ENCODE measurements at regions not wholly inside any gene's neighbourhood (a gene's known extent, or its start where the extent isn't known, plus 50 kb on each side); places are given as distances from the start of the nearest gene placed in this dataset.

- TF ChIP-seq CTCF (IDR thresholded peaks at IDR 0.05; ENCODE audit: low read length), result no peak
- no peak for TF ChIP-seq EZH2 (IDR thresholded peaks at IDR 0.05; ENCODE audit: borderline replicate concordance, low read length)
These were observed 1279.7 kb downstream of the ARAP2 start for GRCh38 chr4:34964613-34965012.

All from OCI-LY1 (cell line).